GM12873 (cell line): ENCODE measurements at regions not wholly inside any gene's neighbourhood (a gene's known extent, or its start where the extent isn't known, plus 50 kb on each side); places are given as distances from the start of the nearest gene placed in this dataset.

ENCODE experiments used
- CTCF ChIP-seq: IDR thresholded peaks from 2 replicates; pipeline ENCODE4 v1.5.1; 2012; ENCODE audit warnings: low read depth, mild to moderate bottlenecking, moderate library complexity, low read length, control low read depth; ENCODE audit not compliant: insufficient read depth; ENCODE audit errors: missing control alignments

GRCh38 chr19:27843861-27844260 is 1369.1 kb downstream of the UQCRFS1 start:
- no peak for TF ChIP-seq CTCF

- TF ChIP-seq CTCF: no peak
Measured at GRCh38 chr19:27833031-27833430, 1379.9 kb downstream of the UQCRFS1 start.

- TF ChIP-seq CTCF: no peak
Measured at GRCh38 chr19:27828829-27829228, 1384.1 kb downstream of the UQCRFS1 start.

- TF ChIP-seq CTCF: no peak
Measured at GRCh38 chr19:27824108-27824507, 1388.8 kb downstream of the UQCRFS1 start.

GRCh38 chr19:27822336-27822735 is 1390.6 kb downstream of the UQCRFS1 start:
- no peak for TF ChIP-seq CTCF

GRCh38 chr19:27821418-27822018 is 1391.4 kb downstream of the UQCRFS1 start:
- TF ChIP-seq CTCF: no peak

- TF ChIP-seq CTCF: no peak
Measured at GRCh38 chr19:27815985-27816384, 1397.0 kb downstream of the UQCRFS1 start.

- TF ChIP-seq CTCF: no peak
Measured at GRCh38 chr19:27806471-27807070, 1406.4 kb downstream of the UQCRFS1 start.
